DMS79 treated with DMSO at 0.1 percent for 48 hours (cell line): ENCODE measurements at regions not wholly inside any gene's neighbourhood (a gene's known extent, or its start where the extent isn't known, plus 50 kb on each side); places are given as distances from the start of the nearest gene placed in this dataset.
"Not testable (repeated sequence)": the region's sequence is repeated elsewhere in the genome, so short reads cannot be mapped to it uniquely, and the experiment has no call there.

Experiments used
- DNase-seq: peaks from one replicate; lab custom pipeline; 2025; lab: John Stamatoyannopoulos, UW

GRCh38 chr12:67716817-67717216 is 68.3 kb downstream of the DYRK2 start:
- DNase-seq: no peak

- not testable (repeated sequence) for DNase-seq
These were observed 70.8 kb downstream of the DYRK2 start for GRCh38 chr12:67719303-67719702.

- DNase-seq: peak; percentile 2
These were observed 71.9 kb downstream of the DYRK2 start for GRCh38 chr12:67720351-67720856.

- DNase-seq: peak; percentile 2
These were observed 72.7 kb downstream of the DYRK2 start for GRCh38 chr12:67721248-67721647.

GRCh38 chr12:67722296-67722695 is 73.8 kb downstream of the DYRK2 start:
- DNase-seq: no peak

GRCh38 chr12:67726868-67727267 is 78.3 kb downstream of the DYRK2 start:
- no peak for DNase-seq

GRCh38 chr12:67727702-67728666 is 79.4 kb downstream of the DYRK2 start:
- DNase-seq: no peak

GRCh38 chr12:67732857-67733256 is 84.3 kb downstream of the DYRK2 start:
- no peak for DNase-seq

- DNase-seq: no peak
These were observed 87.3 kb downstream of the DYRK2 start for GRCh38 chr12:67735868-67736267.

GRCh38 chr12:67740711-67741110 is 92.2 kb downstream of the DYRK2 start:
- no peak for DNase-seq

- DNase-seq: no peak
These were observed 92.7 kb downstream of the DYRK2 start for GRCh38 chr12:67741270-67741669.

- DNase-seq: no peak
These were observed 93.9 kb downstream of the DYRK2 start for GRCh38 chr12:67742461-67742860.

GRCh38 chr12:67747869-67748742 is 99.6 kb downstream of the DYRK2 start:
- no peak for DNase-seq

- DNase-seq: no peak
These were observed 100.1 kb downstream of the DYRK2 start for GRCh38 chr12:67748743-67749040.

- DNase-seq: no peak
These were observed 102.1 kb downstream of the DYRK2 start for GRCh38 chr12:67750513-67751183.

GRCh38 chr12:67751381-67751928 is 102.9 kb downstream of the DYRK2 start:
- DNase-seq: no peak

GRCh38 chr12:67752226-67752732 is 103.7 kb downstream of the DYRK2 start:
- no peak for DNase-seq

GRCh38 chr12:67754933-67755697 is 106.6 kb downstream of the DYRK2 start:
- no peak for DNase-seq

GRCh38 chr12:67757651-67758050 is 109.1 kb downstream of the DYRK2 start:
- no peak for DNase-seq

- no peak for DNase-seq
These were observed 109.6 kb downstream of the DYRK2 start for GRCh38 chr12:67758119-67758518.

- no peak for DNase-seq
These were observed 110.0 kb downstream of the DYRK2 start for GRCh38 chr12:67758521-67758920.
